A549 (cell line): ENCODE measurements at regions not wholly inside any gene's neighbourhood (a gene's known extent, or its start where the extent isn't known, plus 50 kb on each side); places are given as distances from the start of the nearest gene placed in this dataset.
A peak's percentile ranks its signal among the peaks of the same experiment; 100 is the strongest.

Experiments
- ATAC-seq, 2 experiments: fragments of 200-7000 bp in 1 of 2; fragments of >200 bp in 1 of 2; cut with Nextera tagmentation in 1 of 2; cut with Tn5 transposase in 1 of 2; 3 replicates each; pipeline versions ENCODE4 v1.8.0 to v1.9.1; 2018 to 2020; ENCODE audit warnings: mild to moderate bottlenecking in 1 of 2, moderate library complexity in 1 of 2
- CTCF ChIA-PET: fragments of 300-600 bp; sonication (Branson Sonifier 250); formaldehyde crosslinking; extraction: SDS; loops from one replicate; lab custom pipeline; 2021; ENCODE audit warnings: antibody characterized with exemption, inconsistent platforms; lab: Yijun Ruan, JAX
- POLR2A ChIA-PET: fragments of 350-600 bp; formaldehyde crosslinking; extraction: SDS; loops from one replicate; lab custom pipeline; 2021; ENCODE audit warnings: antibody characterized with exemption, inconsistent platforms; lab: Yijun Ruan, JAX
- DNase-seq, 2 experiments: peaks; one replicate each; pipeline versions ENCODE4 v3.0.0 to v3.0.0-alpha.2; 2011 to 2016; ENCODE audit warnings: low read depth in 1 of 2, low spot score in 1 of 2
- FAIRE-seq: peaks from 2 replicates; lab custom pipeline; 2011; peaks lifted over from hg19 to GRCh38; lab: Jason Lieb, UNC
- H3K27ac ChIP-seq, 2 experiments: fragments of >200 bp; sonication (Bioruptor Twin); formaldehyde crosslinking; 3 replicates each; pipeline ENCODE4 v1.5.1; 2016 to 2017
- H3K4me1 ChIP-seq: fragments of >200 bp; sonication (Bioruptor Twin); formaldehyde crosslinking; 3 replicates; pipeline ENCODE4 v1.6.1; 2016
- H3K4me2 ChIP-seq: fragments of >200 bp; sonication (Bioruptor Twin); formaldehyde crosslinking; 3 replicates; pipeline ENCODE4 v1.6.1; 2016
- H3K4me3 ChIP-seq: fragments of >200 bp; sonication (Bioruptor Twin); formaldehyde crosslinking; 3 replicates; pipeline ENCODE4 v1.5.1; 2016
- H3K9me3 ChIP-seq: fragments of >200 bp; sonication (Bioruptor Twin); formaldehyde crosslinking; 3 replicates; pipeline ENCODE4 v1.6.1; 2016
- CBX2 ChIP-seq: fragments of 200-600 bp; sonication (generic); IDR thresholded peaks from 2 replicates; pipeline ENCODE4 v1.6.1; 2016; ENCODE audit warnings: low read depth, mild to moderate bottlenecking, borderline replicate concordance
- CBX8 ChIP-seq: fragments of 200-600 bp; sonication (generic); IDR thresholded peaks from 2 replicates; pipeline ENCODE4 v1.6.1; 2016
- CTCF ChIP-seq: fragments of >200 bp; sonication (Bioruptor Twin); formaldehyde crosslinking; IDR thresholded peaks from 3 replicates; pipeline ENCODE4 v1.5.1; 2016
- ELK1 ChIP-seq: fragments of 150-350 bp; IDR thresholded peaks from 2 replicates; pipeline ENCODE4 v1.6.1; 2014; ENCODE audit warnings: low read depth, mild to moderate bottlenecking, low read length
- EP300 ChIP-seq, 2 experiments: fragments of >200 bp; sonication (Bioruptor Twin); formaldehyde crosslinking; IDR thresholded peaks; 2 replicates in 1 of 2; 3 replicates in 1 of 2; pipeline ENCODE4 v1.6.1; 2016 to 2017
- ESRRA ChIP-seq: fragments of 150-350 bp; IDR thresholded peaks from 2 replicates; pipeline ENCODE4 v1.6.1; 2014; ENCODE audit warnings: mild to moderate bottlenecking, low read length, borderline replicate concordance
- FOSL2 ChIP-seq, 2 experiments: fragments of 450-650 bp in 1 of 2; fragments of >200 bp in 1 of 2; sonication (Bioruptor Twin) in 1 of 2; formaldehyde crosslinking; IDR thresholded peaks; 2 replicates each; pipeline versions ENCODE4 v1.5.0 to v1.6.1; 2016 to 2020; ENCODE audit warnings: mild to moderate bottlenecking in 1 of 2, moderate library complexity in 1 of 2
- HDAC2 ChIP-seq: fragments of 200-600 bp; sonication (generic); IDR thresholded peaks from 2 replicates; pipeline ENCODE4 v1.6.1; 2016
- HEYL ChIP-seq: fragments of 250-450 bp; sonication (Bioruptor Pico); IDR thresholded peaks from 2 replicates; pipeline ENCODE4 v1.8.0; 2021; ENCODE audit warnings: mild to moderate bottlenecking, moderate library complexity
- JUN ChIP-seq, 2 experiments: fragments of >200 bp; sonication (Bioruptor Twin); formaldehyde crosslinking; IDR thresholded peaks; 2 replicates in 1 of 2; 3 replicates in 1 of 2; pipeline ENCODE4 v1.6.1; 2016 to 2017
- KDM1A ChIP-seq: fragments of 200-600 bp; sonication (generic); IDR thresholded peaks from 2 replicates; pipeline ENCODE4 v1.6.1; 2016; ENCODE audit warnings: low read depth, mild to moderate bottlenecking
- MAFK ChIP-seq: fragments of 450-650 bp; IDR thresholded peaks from 2 replicates; pipeline ENCODE4 v1.6.1; 2014; ENCODE audit not compliant: partially characterized antibody
- MAX ChIP-seq: IDR thresholded peaks from 2 replicates; pipeline ENCODE4 v1.6.1; 2012
- MYC ChIP-seq: IDR thresholded peaks from 2 replicates; pipeline ENCODE4 v1.6.1; 2012; ENCODE audit warnings: mild to moderate bottlenecking, inconsistent platforms, low read length, improper control_type of control experiment, borderline replicate concordance
- RAD21 ChIP-seq, 2 experiments: fragments of >200 bp in 1 of 2; sonication (Bioruptor Twin) in 1 of 2; formaldehyde crosslinking in 1 of 2; IDR thresholded peaks in 1 of 2; conservative IDR thresholded peaks in 1 of 2; 2 replicates in 1 of 2; 3 replicates in 1 of 2; pipeline ENCODE4 v1.6.1; 2012 to 2018; ENCODE audit warnings: inconsistent platforms in 1 of 2
- REST ChIP-seq: fragments of 200-600 bp; sonication (generic); IDR thresholded peaks from 2 replicates; pipeline ENCODE4 v1.6.1; 2016; ENCODE audit warnings: antibody characterized with exemption, mild to moderate bottlenecking, moderate library complexity
- RNF2 ChIP-seq: fragments of 200-600 bp; sonication (generic); IDR thresholded peaks from 2 replicates; pipeline ENCODE4 v1.6.1; 2016; ENCODE audit warnings: low read depth, mild to moderate bottlenecking, antibody characterized with exemption, moderate library complexity, borderline replicate concordance
- SREBF2 ChIP-seq: fragments of 450-650 bp; IDR thresholded peaks from 2 replicates; pipeline ENCODE4 v1.6.1; 2014; ENCODE audit warnings: mild to moderate bottlenecking, moderate library complexity
- TFCP2L1 ChIP-seq: fragments of 250-450 bp; sonication (Bioruptor Pico); IDR thresholded peaks from 2 replicates; pipeline ENCODE4 v1.5.0; 2021; ENCODE audit warnings: mild to moderate bottlenecking
- TP53 ChIP-seq: fragments of 250-450 bp; sonication (Bioruptor Pico); IDR thresholded peaks from 2 replicates; pipeline ENCODE4 v1.5.0; 2021; ENCODE audit warnings: mild to moderate bottlenecking, moderate library complexity
- ZSCAN20 ChIP-seq: fragments of 250-450 bp; sonication (Bioruptor Pico); IDR thresholded peaks from 2 replicates; pipeline ENCODE4 v1.8.0; 2022; ENCODE audit warnings: mild to moderate bottlenecking, moderate library complexity
- WGBS: methylation state at CpG from one replicate; pipeline ENCODE4 v1.1.6; 2017; ENCODE audit errors: missing lambda C conversion rate; 5-methylcytosine and 5-hydroxymethylcytosine counted together

- Histone ChIP-seq H3K4me3 (no peak overlapping the region), H3K27ac (no peak overlapping the region), H3K4me1 (no peaks in the 10 kb centered on the region), H3K4me2 (no peak overlapping the region), H3K9me3 (no peaks in the 10 kb centered on the region)
- POLR2A ChIA-PET, result no interaction called here
- ATAC-seq, result no peak
- FAIRE-seq, result no peak
- CTCF ChIA-PET, result no interaction called here
- 81% methylated on average over 2 of the region's 2 CpGs for WGBS
- no peak for DNase-seq
- TF ChIP-seq ZSCAN20 (CRISPR knock-in tag), result no peak
Measured at GRCh38 chr5:88374391-88374790, 105.7 kb upstream of the TMEM161B start.

- no peak for DNase-seq
- TF ChIP-seq CBX8 (no peak), RNF2 (no peak), TFCP2L1 (CRISPR knock-in tag) (no peak), MYC (no peak), CTCF (no peak), MAX (no peak), MAFK (peak; percentile 64)
- TF ChIP-seq, all 56 proteins: peak for 1
- Histone ChIP-seq H3K4me2 (no peak overlapping the region), H3K4me3 (no peak overlapping the region), H3K27ac (no peak overlapping the region), H3K4me1 (no peaks in the 10 kb centered on the region), H3K9me3 (no peaks in the 10 kb centered on the region)
- ChIA-PET POLR2A (no interaction called here), CTCF (no interaction called here)
- FAIRE-seq, result no peak
- ATAC-seq, result no peak
Measured at GRCh38 chr5:88370824-88371223, 102.2 kb upstream of the TMEM161B start.

- TF ChIP-seq CBX2 (no peak), CBX8 (no peak), MAX (no peak)
- TF ChIP-seq, all 56 proteins: peak for 0
- WGBS, result 49% methylated on average over 2 of the region's 2 CpGs
- ATAC-seq (no peak), DNase-seq (no peak), FAIRE-seq (no peak)
- ChIA-PET CTCF (interaction anchor here (0.9 kb wide), 1 partner anchor 63 kb away, joined by 3 read pairs; no protein-coding TSS in a partner anchor), POLR2A (no interaction called here)
- Histone ChIP-seq H3K4me3 (no peak overlapping the region), H3K27ac (no peak overlapping the region), H3K4me1 (no peaks in the 10 kb centered on the region), H3K4me2 (no peak overlapping the region), H3K9me3 (no peaks in the 10 kb centered on the region)
Measured at GRCh38 chr5:88368201-88368600, 99.6 kb upstream of the TMEM161B start.

- DNase-seq (no peak), ATAC-seq (no peak), FAIRE-seq (no peak)
- Histone ChIP-seq H3K9me3 (no peaks in the 10 kb centered on the region), H3K27ac (no peak overlapping the region), H3K4me2 (no peak overlapping the region), H3K4me1 (no peaks in the 10 kb centered on the region), H3K4me3 (no peak overlapping the region)
- ChIA-PET POLR2A (interaction anchor here (0.6 kb wide), 2 partner anchors 295 to 311 kb away, joined by 3 to 4 read pairs; no protein-coding TSS in a partner anchor), CTCF (no interaction called here)
- TF ChIP-seq FOSL2 (IDR thresholded peaks at IDR 0.05) (no peak), FOSL2 (CRISPR knock-in tag; IDR thresholded peaks at IDR 0.05) (no peak), CTCF (no peak), RAD21 (conservative IDR thresholded peaks at IDR 0.05 in 1 of 2, IDR thresholded peaks at IDR 0.05 in 1 of 2) (no peak), REST (no peak), HDAC2 (no peak), EP300 (IDR thresholded peaks at IDR 0.05) (no peak), HEYL (CRISPR knock-in tag) (no peak), CBX8 (no peak), JUN (IDR thresholded peaks at IDR 0.05) (no peak), KDM1A (no peak), ESRRA (no peak), ELK1 (no peak), SREBF2 (no peak), TFCP2L1 (CRISPR knock-in tag) (no peak), TP53 (CRISPR knock-in tag) (no peak)
- WGBS, result 43% methylated on average over 4 of the region's 4 CpGs
Measured at GRCh38 chr5:88364991-88365390, 96.3 kb upstream of the TMEM161B start.
